ENCODE measurements at regions not wholly inside any gene's neighbourhood (a gene's known extent, or its start where the extent isn't known, plus 50 kb on each side); places are given as distances from the start of the nearest gene placed in this dataset.
A peak's percentile ranks its signal among the peaks of the same experiment; 100 is the strongest.

GRCh38 chr16:9302072-9302471, 210.6 kb downstream of the HAPSTR1 start:
- DNase-seq (ENCODE audit: low spot score), result no peak

GRCh38 chr16:9306753-9307152, 215.3 kb downstream of the HAPSTR1 start:
- DNase-seq (ENCODE audit: low spot score), result no peak

- no peak for DNase-seq (ENCODE audit: low spot score)
Observed at GRCh38 chr16:9307446-9307845, 216.0 kb downstream of the HAPSTR1 start.

GRCh38 chr16:9308356-9308801, 216.9 kb downstream of the HAPSTR1 start:
- DNase-seq (ENCODE audit: low spot score), result no peak

- no peak for DNase-seq (ENCODE audit: low spot score)
Observed at GRCh38 chr16:9308850-9309249, 217.4 kb downstream of the HAPSTR1 start.

- no peak for DNase-seq (ENCODE audit: low spot score)
Observed at GRCh38 chr16:9309844-9310243, 218.4 kb downstream of the HAPSTR1 start.

GRCh38 chr16:9311303-9311954, 220.0 kb downstream of the HAPSTR1 start:
- DNase-seq (ENCODE audit: low spot score), result no peak

- DNase-seq (ENCODE audit: low spot score), result no peak
Observed at GRCh38 chr16:9316008-9316407, 224.6 kb downstream of the HAPSTR1 start.

- no peak for DNase-seq (ENCODE audit: low spot score)
Observed at GRCh38 chr16:9316615-9317014, 225.2 kb downstream of the HAPSTR1 start.

GRCh38 chr16:9318764-9319163, 227.3 kb downstream of the HAPSTR1 start:
- DNase-seq (ENCODE audit: low spot score), result peak; percentile 45

GRCh38 chr16:9322769-9323168, 231.3 kb downstream of the HAPSTR1 start:
- no peak for DNase-seq (ENCODE audit: low spot score)

- no peak for DNase-seq (ENCODE audit: low spot score)
Observed at GRCh38 chr16:9323170-9323569, 231.7 kb downstream of the HAPSTR1 start.

GRCh38 chr16:9327253-9327652, 235.8 kb downstream of the HAPSTR1 start:
- no peak for DNase-seq (ENCODE audit: low spot score)

GRCh38 chr16:9328411-9328810, 237.0 kb downstream of the HAPSTR1 start:
- no peak for DNase-seq (ENCODE audit: low spot score)

- DNase-seq (ENCODE audit: low spot score), result no peak
Observed at GRCh38 chr16:9330095-9330494, 238.7 kb downstream of the HAPSTR1 start.

GRCh38 chr16:9331503-9331902, 240.1 kb downstream of the HAPSTR1 start:
- DNase-seq (ENCODE audit: low spot score), result no peak

GRCh38 chr16:9332574-9333148, 241.2 kb downstream of the HAPSTR1 start:
- DNase-seq (ENCODE audit: low spot score), result no peak

GRCh38 chr16:9333469-9333868, 242.0 kb downstream of the HAPSTR1 start:
- no peak for DNase-seq (ENCODE audit: low spot score)

GRCh38 chr16:9334103-9334502, 242.7 kb downstream of the HAPSTR1 start:
- no peak for DNase-seq (ENCODE audit: low spot score)

GRCh38 chr16:9337308-9338032, 246.0 kb downstream of the HAPSTR1 start:
- no peak for DNase-seq (ENCODE audit: low spot score)

GRCh38 chr16:9338068-9338467, 246.6 kb downstream of the HAPSTR1 start:
- no peak for DNase-seq (ENCODE audit: low spot score)

GRCh38 chr16:9338510-9338909, 247.1 kb downstream of the HAPSTR1 start:
- no peak for DNase-seq (ENCODE audit: low spot score)

GRCh38 chr16:9340526-9341256, 249.2 kb downstream of the HAPSTR1 start:
- DNase-seq (ENCODE audit: low spot score), result no peak
